Cardiac septum (tissue), 1 donor: ENCODE measurements at regions not wholly inside any gene's neighbourhood (a gene's known extent, or its start where the extent isn't known, plus 50 kb on each side); places are given as distances from the start of the nearest gene placed in this dataset.
"Not testable (repeated sequence)": the region's sequence is repeated elsewhere in the genome, so short reads cannot be mapped to it uniquely, and the experiment has no call there.

Experiments used
- DNase-seq: peaks from one replicate; pipeline ENCODE4 v3.0.0-alpha.2; 2020; ENCODE audit warnings: low spot score
- intact Hi-C: fragments of 100-400 bp; cut with DNase I; formaldehyde crosslinking; loops from one replicate; pipeline ENCODE4 v1.14.0; 2022
- donor health status: DM: no; HTN: no; CAD: no.

GRCh38 chr5:176743136-176743861 is 67.1 kb upstream of the UNC5A start:
- peak; percentile 46 for DNase-seq
- intact Hi-C loops: no loop called here

- DNase-seq: peak; percentile 74
- intact Hi-C loops: no loop called here
Measured at GRCh38 chr5:176743868-176744583, 66.3 kb upstream of the UNC5A start.

- DNase-seq: no peak
- intact Hi-C loops: no loop called here
Measured at GRCh38 chr5:176744584-176744965, 65.8 kb upstream of the UNC5A start.

GRCh38 chr5:176747670-176748072 is 62.7 kb upstream of the UNC5A start:
- DNase-seq: no peak
- intact Hi-C loops: no loop called here

GRCh38 chr5:176748073-176748966 is 62.0 kb upstream of the UNC5A start:
- peak; percentile 50 for DNase-seq
- intact Hi-C loops: no loop called here

- peak; percentile 53 for DNase-seq
- intact Hi-C loops: no loop called here
Measured at GRCh38 chr5:176748967-176749935, 61.1 kb upstream of the UNC5A start.

GRCh38 chr5:176750144-176750543 is 60.2 kb upstream of the UNC5A start:
- no peak for DNase-seq

GRCh38 chr5:176754376-176754973 is 55.9 kb upstream of the UNC5A start:
- intact Hi-C loops: no loop called here

More at GRCh38 chr5:176750144-176750543, 60.2 kb upstream of the UNC5A start:
- intact Hi-C loops: no loop called here

GRCh38 chr5:176755593-176755992 is 54.8 kb upstream of the UNC5A start:
- intact Hi-C loops, DNase-seq: not testable (repeated sequence)

More at GRCh38 chr5:176754376-176754973, 55.9 kb upstream of the UNC5A start:
- no peak for DNase-seq

- intact Hi-C loops, DNase-seq: not testable (repeated sequence)
Measured at GRCh38 chr5:176757569-176757968, 52.8 kb upstream of the UNC5A start.
